Keratinocyte (primary cell): ENCODE measurements at regions not wholly inside any gene's neighbourhood (a gene's known extent, or its start where the extent isn't known, plus 50 kb on each side); places are given as distances from the start of the nearest gene placed in this dataset.

Experiments
- EZH2 ChIP-seq: IDR thresholded peaks from one replicate; pipeline ENCODE4 v1.6.1; 2012; ENCODE audit warnings: inconsistent platforms, mild to moderate bottlenecking, low read length, moderate library complexity
- TF ChIP-seq, protein P1 (sequence below), 3 experiments: IDR thresholded peaks in 1 of 3; conservative IDR thresholded peaks in 1 of 3; optimal IDR thresholded peaks in 1 of 3; 2 replicates in 2 of 3; 3 replicates in 1 of 3; pipeline versions ENCODE3 to v1.5.1; 2011; ENCODE audit warnings: low read length in 3 of 3, mild to moderate bottlenecking in 3 of 3, moderate library complexity in 2 of 3, control low read depth in 1 of 3, inconsistent platforms in 1 of 3; ENCODE audit not compliant: insufficient read depth in 2 of 3; ENCODE audit errors: extremely low read depth in 1 of 3

- TF ChIP-seq, protein P1, sequence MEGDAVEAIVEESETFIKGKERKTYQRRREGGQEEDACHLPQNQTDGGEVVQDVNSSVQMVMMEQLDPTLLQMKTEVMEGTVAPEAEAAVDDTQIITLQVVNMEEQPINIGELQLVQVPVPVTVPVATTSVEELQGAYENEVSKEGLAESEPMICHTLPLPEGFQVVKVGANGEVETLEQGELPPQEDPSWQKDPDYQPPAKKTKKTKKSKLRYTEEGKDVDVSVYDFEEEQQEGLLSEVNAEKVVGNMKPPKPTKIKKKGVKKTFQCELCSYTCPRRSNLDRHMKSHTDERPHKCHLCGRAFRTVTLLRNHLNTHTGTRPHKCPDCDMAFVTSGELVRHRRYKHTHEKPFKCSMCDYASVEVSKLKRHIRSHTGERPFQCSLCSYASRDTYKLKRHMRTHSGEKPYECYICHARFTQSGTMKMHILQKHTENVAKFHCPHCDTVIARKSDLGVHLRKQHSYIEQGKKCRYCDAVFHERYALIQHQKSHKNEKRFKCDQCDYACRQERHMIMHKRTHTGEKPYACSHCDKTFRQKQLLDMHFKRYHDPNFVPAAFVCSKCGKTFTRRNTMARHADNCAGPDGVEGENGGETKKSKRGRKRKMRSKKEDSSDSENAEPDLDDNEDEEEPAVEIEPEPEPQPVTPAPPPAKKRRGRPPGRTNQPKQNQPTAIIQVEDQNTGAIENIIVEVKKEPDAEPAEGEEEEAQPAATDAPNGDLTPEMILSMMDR (optimal IDR thresholded peaks at IDR 0.05 in 1 of 3, IDR thresholded peaks at IDR 0.05 in 1 of 3, conservative IDR thresholded peaks at IDR 0.05 in 1 of 3; ENCODE audit: extremely low read depth in 1 of 3, insufficient read depth in 2 of 3, low read length in 3 of 3) = no peak
- TF ChIP-seq EZH2 = no peak
These were observed 209.8 kb upstream of the MYO3A start for GRCh38 chr10:25724241-25724640.
